Immature natural killer cell (primary cell): ENCODE measurements at regions not wholly inside any gene's neighbourhood (a gene's known extent, or its start where the extent isn't known, plus 50 kb on each side); places are given as distances from the start of the nearest gene placed in this dataset.

ENCODE experiments used
- DNase-seq, 3 donors: peaks; one replicate each; pipeline ENCODE4 v3.0.0; 2022; ENCODE audit warnings: mixed read lengths in 1 of 3
- H3K27ac Mint-ChIP-seq, 6 donors: one replicate each; pipeline ENCODE4 v1.8.0; 2020; ENCODE audit warnings: mixed read lengths in 6 of 6, mild to moderate bottlenecking in 5 of 6, inconsistent platforms in 4 of 6, moderate library complexity in 3 of 6
- H3K27me3 Mint-ChIP-seq, 3 donors: one replicate each; pipeline ENCODE4 v1.8.0; 2020 to 2021; ENCODE audit warnings: low read depth in 3 of 3, mild to moderate bottlenecking in 3 of 3, mixed read lengths in 3 of 3, moderate library complexity in 3 of 3, inconsistent platforms in 1 of 3
- H3K36me3 Mint-ChIP-seq, 3 donors: one replicate each; pipeline ENCODE4 v1.8.0; 2020; ENCODE audit warnings: mixed read lengths in 3 of 3, inconsistent platforms in 2 of 3, mild to moderate bottlenecking in 2 of 3
- H3K4me1 Mint-ChIP-seq, 2 donors: one replicate each; pipeline ENCODE4 v1.8.0; 2020; ENCODE audit warnings: inconsistent platforms in 2 of 2, mild to moderate bottlenecking in 2 of 2, mixed read lengths in 2 of 2, moderate library complexity in 1 of 2
- H3K4me3 Mint-ChIP-seq, 5 donors: one replicate each; pipeline ENCODE4 v1.8.0; 2020; ENCODE audit warnings: mild to moderate bottlenecking in 5 of 5, mixed read lengths in 5 of 5, inconsistent platforms in 3 of 5, moderate library complexity in 3 of 5
- H3K9me3 Mint-ChIP-seq, 6 donors: one replicate each; pipeline ENCODE4 v1.8.0; 2020; ENCODE audit warnings: mild to moderate bottlenecking in 6 of 6, mixed read lengths in 6 of 6, inconsistent platforms in 4 of 6, moderate library complexity in 3 of 6

GRCh38 chr12:67413577-67413976, 144.4 kb downstream of the CAND1 start:
- Mint-ChIP-seq H3K27ac (no peak overlapping the region), H3K4me1 (no peaks in the 10 kb centered on the region), H3K27me3 (peaks cover 0 to 6% (median 3%) of the 10 kb centered on the region in 3 donors), H3K36me3 (no peaks in the 10 kb centered on the region), H3K4me3 (no peak overlapping the region), H3K9me3 (no peaks in the 10 kb centered on the region)
- DNase-seq: no peak

GRCh38 chr12:67414011-67414715, 145.0 kb downstream of the CAND1 start:
- H3K36me3 Mint-ChIP-seq: no peaks in the 10 kb centered on the region
- no peak overlapping the region for H3K4me3 Mint-ChIP-seq
- peaks cover 0 to 6% (median 0%) of the 10 kb centered on the region in 3 donors for H3K27me3 Mint-ChIP-seq
- H3K27ac Mint-ChIP-seq: no peak overlapping the region
- no peaks in the 10 kb centered on the region for H3K4me1 Mint-ChIP-seq
- no peaks in the 10 kb centered on the region for H3K9me3 Mint-ChIP-seq
- no peak for DNase-seq

DNA sequence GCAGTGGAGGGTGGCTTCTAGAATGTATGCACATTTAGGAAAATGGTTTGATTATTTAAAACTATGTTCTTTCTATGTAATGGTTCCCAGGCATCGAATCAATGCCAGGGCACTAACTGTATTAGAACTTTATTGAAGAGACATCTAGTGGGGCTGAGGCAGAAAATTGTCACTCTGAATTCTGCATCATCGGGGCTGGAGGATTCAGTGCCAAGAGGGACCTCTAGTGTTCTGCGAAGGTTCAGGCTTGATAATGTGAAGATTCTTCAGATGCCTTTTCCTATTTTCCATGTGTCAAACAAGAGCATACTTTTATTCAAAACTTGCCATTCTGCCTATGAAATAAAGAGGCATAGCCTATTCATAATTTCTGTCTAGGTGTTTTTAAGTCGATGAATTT, 146.3 kb downstream of the CAND1 start:
- DNase-seq: no peak
- Mint-ChIP-seq H3K27ac (no peak overlapping the region), H3K4me1 (no peaks in the 10 kb centered on the region), H3K9me3 (no peaks in the 10 kb centered on the region), H3K4me3 (no peak overlapping the region), H3K36me3 (no peaks in the 10 kb centered on the region), H3K27me3 (peaks cover 0 to 6% (median 0%) of the 10 kb centered on the region in 3 donors)

DNA sequence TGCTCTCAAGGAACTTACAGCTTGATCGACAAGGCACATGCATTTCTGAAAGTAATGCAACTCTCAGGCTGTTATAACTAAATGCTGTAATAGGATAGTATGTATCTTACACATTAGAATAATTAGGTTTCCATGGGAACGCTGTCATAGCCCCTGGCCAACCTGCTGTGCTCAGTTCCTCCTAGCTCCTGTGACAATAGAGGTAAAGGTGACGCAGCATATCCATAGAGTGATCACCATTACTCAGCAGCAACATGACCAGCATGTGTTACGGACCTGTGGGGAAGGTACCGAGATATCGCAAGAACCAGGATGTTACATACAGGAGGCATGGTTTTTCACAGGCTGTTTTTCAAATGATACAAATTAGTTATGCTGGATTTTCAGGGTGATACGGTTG, 150.7 kb downstream of the CAND1 start:
- Mint-ChIP-seq H3K27me3 (peaks cover 0 to 4% (median 0%) of the 10 kb centered on the region in 3 donors), H3K4me1 (peaks cover under 1 to 2% of the 10 kb centered on the region in 2 donors), H3K9me3 (no peaks in the 10 kb centered on the region), H3K27ac (no peak overlapping the region), H3K4me3 (no peak overlapping the region), H3K36me3 (peaks cover 0 to 4% (median 0%) of the 10 kb centered on the region in 3 donors)
- no peak for DNase-seq

GRCh38 chr12:67420506-67420905, 151.3 kb downstream of the CAND1 start:
- peaks cover 4 to 8% of the 10 kb centered on the region in 2 donors for H3K4me1 Mint-ChIP-seq
- no peak overlapping the region for H3K27ac Mint-ChIP-seq
- H3K4me3 Mint-ChIP-seq: no peak overlapping the region
- no peaks in the 10 kb centered on the region for H3K9me3 Mint-ChIP-seq
- H3K36me3 Mint-ChIP-seq: peaks cover 0 to 4% (median 0%) of the 10 kb centered on the region in 3 donors
- peaks cover 0 to 4% (median 0%) of the 10 kb centered on the region in 3 donors for H3K27me3 Mint-ChIP-seq
- no peak for DNase-seq

DNA sequence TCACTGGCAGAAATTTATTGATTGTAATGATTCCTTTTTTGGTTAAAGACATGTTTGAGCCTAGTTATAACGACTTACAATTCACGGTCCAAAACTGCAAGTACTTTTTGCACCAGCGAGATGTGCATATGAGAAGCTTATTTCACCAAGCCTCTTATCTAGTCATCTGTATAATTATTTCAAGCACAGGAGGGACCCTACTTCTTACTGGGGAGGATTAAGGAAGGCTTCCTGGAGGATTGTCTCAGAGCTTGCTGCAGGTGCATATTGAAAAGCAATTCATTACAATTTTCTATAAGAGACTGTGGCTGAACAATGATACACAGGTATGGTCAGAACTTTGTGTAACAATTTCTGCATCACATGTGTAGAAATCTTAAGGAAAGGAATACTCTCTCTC, 152.9 kb downstream of the CAND1 start:
- Mint-ChIP-seq H3K9me3 (no peaks in the 10 kb centered on the region), H3K27ac (no peak overlapping the region), H3K4me3 (no peak overlapping the region), H3K4me1 (peaks cover 4 to 8% of the 10 kb centered on the region in 2 donors), H3K27me3 (peaks cover 0 to 4% (median 4%) of the 10 kb centered on the region in 3 donors), H3K36me3 (peaks cover 0 to 4% (median 0%) of the 10 kb centered on the region in 3 donors)
- DNase-seq: no peak

- H3K4me1 Mint-ChIP-seq: peaks cover 4 to 8% of the 10 kb centered on the region in 2 donors
- peak overlapping the region in 1 of 6 donors; percentile 75 for H3K27ac Mint-ChIP-seq
- DNase-seq: no peak
- peaks cover 0 to 4% (median 0%) of the 10 kb centered on the region in 3 donors for H3K36me3 Mint-ChIP-seq
- H3K27me3 Mint-ChIP-seq: peaks cover 2 to 8% (median 4%) of the 10 kb centered on the region in 3 donors
- no peaks in the 10 kb centered on the region for H3K9me3 Mint-ChIP-seq
- H3K4me3 Mint-ChIP-seq: no peak overlapping the region
Observed at GRCh38 chr12:67424784-67425183, 155.6 kb downstream of the CAND1 start.

DNA sequence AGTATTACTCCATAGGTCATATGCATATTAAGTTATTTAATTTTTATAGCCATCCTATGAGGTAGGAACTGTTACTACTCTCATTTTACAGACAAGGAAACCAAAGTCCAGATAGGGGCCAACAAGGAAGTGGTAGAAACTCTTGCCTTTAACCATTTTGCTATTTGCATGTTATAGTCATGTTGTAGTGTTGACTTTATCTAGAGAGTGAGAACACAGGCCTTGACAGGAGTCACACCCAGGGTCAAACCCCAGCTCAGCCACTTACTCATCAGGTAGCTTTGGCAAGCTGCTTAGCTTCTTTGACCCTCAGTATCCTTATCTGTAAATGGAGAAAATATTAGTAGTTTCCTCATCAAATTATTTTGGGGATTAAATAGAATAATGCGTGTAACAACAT, 156.2 kb downstream of the CAND1 start:
- Mint-ChIP-seq H3K4me3 (no peak overlapping the region), H3K4me1 (peaks cover 4 to 8% of the 10 kb centered on the region in 2 donors), H3K9me3 (no peaks in the 10 kb centered on the region), H3K36me3 (peaks cover 0 to 4% (median 0%) of the 10 kb centered on the region in 3 donors), H3K27me3 (peaks cover 2 to 8% (median 4%) of the 10 kb centered on the region in 3 donors), H3K27ac (no peak overlapping the region)
- no peak for DNase-seq

DNA sequence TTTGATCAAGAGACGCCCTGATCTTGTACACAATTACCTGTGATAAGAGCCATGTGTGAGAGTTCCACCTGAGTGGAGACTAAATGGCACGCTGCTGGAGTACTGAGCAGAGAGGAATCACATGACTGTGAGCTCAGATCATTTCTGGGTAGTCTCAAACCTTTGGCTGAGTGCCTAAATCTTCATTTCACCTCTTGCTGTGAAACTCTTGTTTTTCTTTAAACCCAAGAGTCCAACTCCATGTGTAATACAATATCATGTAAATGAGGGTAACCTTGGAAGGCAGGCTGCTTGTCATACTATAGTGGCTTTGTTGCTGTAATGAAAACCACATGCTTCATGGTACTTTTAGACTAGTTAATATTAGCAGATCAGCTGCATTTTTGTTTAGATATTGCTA, 156.9 kb downstream of the CAND1 start:
- no peak overlapping the region for H3K4me3 Mint-ChIP-seq
- H3K36me3 Mint-ChIP-seq: peaks cover 0 to 4% (median 0%) of the 10 kb centered on the region in 3 donors
- peaks cover 2 to 8% (median 4%) of the 10 kb centered on the region in 3 donors for H3K27me3 Mint-ChIP-seq

DNA sequence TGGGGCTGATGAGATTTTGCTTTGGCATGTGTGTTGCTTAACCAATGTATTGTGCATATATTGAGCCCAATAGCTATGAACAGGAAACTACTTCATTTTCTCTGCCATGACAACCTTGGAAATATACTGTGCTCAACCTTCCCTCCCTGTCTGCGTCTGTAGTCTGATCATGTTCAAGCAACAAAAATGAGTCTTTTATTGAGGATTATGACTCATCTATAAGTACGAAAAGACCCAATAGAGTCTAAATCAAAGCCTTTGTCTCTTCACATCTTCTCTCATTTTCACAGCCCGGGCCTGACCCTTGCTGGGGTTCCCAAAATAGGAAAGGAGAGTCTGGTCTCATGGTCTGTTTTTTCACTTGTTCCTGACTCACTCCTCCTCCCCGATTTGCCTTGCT, 158.2 kb downstream of the CAND1 start:
- peaks cover 0 to 4% (median 0%) of the 10 kb centered on the region in 3 donors for H3K36me3 Mint-ChIP-seq
- no peaks in the 10 kb centered on the region for H3K9me3 Mint-ChIP-seq
- H3K4me3 Mint-ChIP-seq: no peak overlapping the region
- H3K27me3 Mint-ChIP-seq: peaks cover 2 to 8% (median 4%) of the 10 kb centered on the region in 3 donors
- no peak for DNase-seq
- H3K27ac Mint-ChIP-seq: no peak overlapping the region
- peaks cover 4 to 8% of the 10 kb centered on the region in 2 donors for H3K4me1 Mint-ChIP-seq

More for the DNA sequence above, 156.9 kb downstream of the CAND1 start:
- peak overlapping the region in 1 of 6 donors; percentile 49 for H3K27ac Mint-ChIP-seq
- H3K9me3 Mint-ChIP-seq: no peaks in the 10 kb centered on the region
- H3K4me1 Mint-ChIP-seq: peaks cover 4 to 8% of the 10 kb centered on the region in 2 donors
- no peak for DNase-seq

GRCh38 chr12:67428431-67428830, 159.3 kb downstream of the CAND1 start:
- Mint-ChIP-seq H3K4me3 (no peak overlapping the region), H3K36me3 (peaks cover 0 to 3% (median 0%) of the 10 kb centered on the region in 3 donors), H3K27ac (no peak overlapping the region), H3K9me3 (no peaks in the 10 kb centered on the region), H3K27me3 (peaks cover 2 to 6% (median 4%) of the 10 kb centered on the region in 3 donors), H3K4me1 (peaks cover 4 to 8% of the 10 kb centered on the region in 2 donors)
- DNase-seq: no peak

- peaks cover 0 to 3% of the 10 kb centered on the region in 2 donors for H3K4me1 Mint-ChIP-seq
- no peaks in the 10 kb centered on the region for H3K9me3 Mint-ChIP-seq
- H3K4me3 Mint-ChIP-seq: no peak overlapping the region
- H3K36me3 Mint-ChIP-seq: no peaks in the 10 kb centered on the region
- DNase-seq: no peak
- no peak overlapping the region for H3K27ac Mint-ChIP-seq
- H3K27me3 Mint-ChIP-seq: peaks cover 2 to 4% (median 4%) of the 10 kb centered on the region in 3 donors
Observed at GRCh38 chr12:67430708-67431335, 161.7 kb downstream of the CAND1 start.

- Mint-ChIP-seq H3K27ac (no peak overlapping the region), H3K4me3 (no peak overlapping the region), H3K36me3 (no peaks in the 10 kb centered on the region), H3K4me1 (peaks cover under 1 to 8% of the 10 kb centered on the region in 2 donors), H3K9me3 (no peaks in the 10 kb centered on the region), H3K27me3 (peaks cover 2 to 6% (median 4%) of the 10 kb centered on the region in 3 donors)
- DNase-seq: no peak
Observed at GRCh38 chr12:67431411-67432020, 162.4 kb downstream of the CAND1 start.
